ENCODE measurements at regions not wholly inside any gene's neighbourhood (a gene's known extent, or its start where the extent isn't known, plus 50 kb on each side); places are given as distances from the start of the nearest gene placed in this dataset.

DNA sequence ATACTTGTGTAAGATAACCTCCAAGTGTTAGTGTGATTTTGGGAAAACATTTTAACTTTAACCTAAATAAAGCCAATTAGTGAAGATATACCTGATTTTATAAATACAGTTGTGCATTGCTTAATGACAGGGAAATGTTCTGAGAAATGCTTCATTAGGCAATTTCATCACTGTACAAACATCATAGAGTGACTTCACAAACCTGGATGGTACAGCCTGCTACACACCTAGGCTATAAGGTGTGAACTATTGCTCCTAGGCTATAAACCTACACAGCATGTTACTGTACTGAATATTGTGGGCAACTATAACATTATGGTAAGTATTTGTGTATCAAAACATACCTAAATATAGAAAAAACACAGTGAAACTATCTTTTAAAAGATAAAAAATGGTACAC, 166.8 kb upstream of the TARS1 start:
- no peak for TF ChIP-seq CTCF (conservative IDR thresholded peaks at IDR 0.05 in 1 of 2, IDR thresholded peaks at IDR 0.05 in 1 of 2; ENCODE audit: extremely low read depth in 1 of 2, insufficient read depth in 1 of 2, low read depth in 1 of 2, low read length in 2 of 2)
- TF ChIP-seq EZH2 (IDR thresholded peaks at IDR 0.05; ENCODE audit: borderline replicate concordance, low read length), result no peak
